Endodermal cell (in vitro differentiated cells): ENCODE measurements at regions not wholly inside any gene's neighbourhood (a gene's known extent, or its start where the extent isn't known, plus 50 kb on each side); places are given as distances from the start of the nearest gene placed in this dataset.

Experiments
- DNase-seq: peaks from one replicate; pipeline ENCODE4 v3.0.0-alpha.2; 2017
- H3K27ac ChIP-seq: 2 replicates; pipeline ENCODE4 v1.5.1; 2013; ENCODE audit warnings: mild to moderate bottlenecking, low read depth, low read length, moderate library complexity
- H3K27me3 ChIP-seq: 2 replicates; pipeline ENCODE4 v1.6.1; 2013; ENCODE audit warnings: mild to moderate bottlenecking, low read length, moderate library complexity; ENCODE audit not compliant: insufficient read depth, control insufficient read depth, poor library complexity, severe bottlenecking
- H3K36me3 ChIP-seq: 2 replicates; pipeline ENCODE4 v1.7.0; 2013; ENCODE audit warnings: mild to moderate bottlenecking, low read length, moderate library complexity; ENCODE audit not compliant: control insufficient read depth, insufficient read depth
- H3K4me1 ChIP-seq: one replicate; pipeline ENCODE4 v1.7.0; 2013; ENCODE audit warnings: low read length; ENCODE audit not compliant: control insufficient read depth, insufficient read depth
- H3K4me3 ChIP-seq: 2 replicates; pipeline ENCODE4 v1.5.1; 2013; ENCODE audit warnings: mild to moderate bottlenecking, low read length, moderate library complexity
- H3K9ac ChIP-seq: 2 replicates; pipeline ENCODE4 v1.6.1; 2013; ENCODE audit warnings: mild to moderate bottlenecking, low read length, moderate library complexity; ENCODE audit not compliant: poor library complexity, severe bottlenecking; ENCODE audit errors: extremely low read depth
- H3K9me3 ChIP-seq: 2 replicates; pipeline ENCODE4 v1.6.1; 2013; ENCODE audit warnings: mild to moderate bottlenecking, low read length, moderate library complexity; ENCODE audit not compliant: control insufficient read depth
- H3K27ac Mint-ChIP-seq: 2 replicates; pipeline ENCODE4 v1.8.0; 2020; ENCODE audit warnings: mixed read lengths
- H3K27me3 Mint-ChIP-seq: 2 replicates; pipeline ENCODE4 v1.8.0; 2021; ENCODE audit warnings: mild to moderate bottlenecking, mixed read lengths; ENCODE audit not compliant: insufficient read depth
- H3K36me3 Mint-ChIP-seq: 2 replicates; pipeline ENCODE4 v1.8.0; 2020; ENCODE audit warnings: low read depth, mixed read lengths
- H3K4me1 Mint-ChIP-seq: 2 replicates; pipeline ENCODE4 v1.8.0; 2020; ENCODE audit warnings: mixed read lengths
- H3K4me3 Mint-ChIP-seq: 2 replicates; pipeline ENCODE4 v1.8.0; 2020; ENCODE audit warnings: mild to moderate bottlenecking, moderate library complexity, mixed read lengths
- H3K9me3 Mint-ChIP-seq: 2 replicates; pipeline ENCODE4 v1.8.0; 2020; ENCODE audit warnings: mild to moderate bottlenecking, mixed read lengths
- CTCF ChIP-seq: fragments of 200-600 bp; sonication (generic); conservative IDR thresholded peaks from 2 replicates; pipeline ENCODE4 v1.5.0; 2021; ENCODE audit warnings: antibody characterized with exemption, mild to moderate bottlenecking
- WGBS, 2 experiments: methylation state at CpG; one replicate each; pipeline versions ENCODE4 v1.1.5 to v1.1.7; 2013; ENCODE audit warnings: missing lambda C conversion rate in 2 of 2, mixed read lengths in 1 of 2; ENCODE audit not compliant: insufficient coverage in 1 of 2, insufficient read length in 1 of 2; 5-methylcytosine and 5-hydroxymethylcytosine counted together

GRCh38 chr10:2222631-2223030, 485.3 kb upstream of the ADARB2 start:
- no peaks in the 10 kb centered on the region for H3K4me1 ChIP-seq
- no peak overlapping the region for H3K27ac Mint-ChIP-seq
- no peaks in the 10 kb centered on the region for H3K4me1 Mint-ChIP-seq

GRCh38 chr10:2214805-2215204, 477.5 kb upstream of the ADARB2 start:
- H3K4me1 Mint-ChIP-seq: peaks cover 9% of the 10 kb centered on the region
- no peaks in the 10 kb centered on the region for H3K27me3 Mint-ChIP-seq
- no peak overlapping the region for H3K27ac Mint-ChIP-seq

More at GRCh38 chr10:2222631-2223030, 485.3 kb upstream of the ADARB2 start:
- no peak overlapping the region for H3K9ac ChIP-seq
- H3K36me3 ChIP-seq: no peaks in the 10 kb centered on the region
- no peak overlapping the region for H3K4me3 ChIP-seq
- H3K9me3 ChIP-seq: no peaks in the 10 kb centered on the region
- H3K27me3 ChIP-seq: peaks cover 23% of the 10 kb centered on the region
- H3K27ac ChIP-seq: no peak overlapping the region
- DNase-seq: no peak
- Mint-ChIP-seq H3K4me3 (no peak overlapping the region), H3K27me3 (no peaks in the 10 kb centered on the region), H3K36me3 (no peaks in the 10 kb centered on the region), H3K9me3 (no peaks in the 10 kb centered on the region)
- 94 to 97% methylated on average over 5 to 6 of the region's 6 CpGs for WGBS, 2 experiments
- TF ChIP-seq CTCF: no peak

GRCh38 chr10:2214092-2214491, 476.8 kb upstream of the ADARB2 start:
- no peak for DNase-seq
- H3K36me3 Mint-ChIP-seq: no peaks in the 10 kb centered on the region
- H3K27ac Mint-ChIP-seq: no peak overlapping the region
- TF ChIP-seq CTCF: no peak
- H3K36me3 ChIP-seq: no peaks in the 10 kb centered on the region
- no peak overlapping the region for H3K9ac ChIP-seq
- H3K27me3 Mint-ChIP-seq: no peaks in the 10 kb centered on the region
- no peak overlapping the region for H3K27ac ChIP-seq
- H3K9me3 ChIP-seq: no peaks in the 10 kb centered on the region
- H3K9me3 Mint-ChIP-seq: no peaks in the 10 kb centered on the region
- no peaks in the 10 kb centered on the region for H3K4me1 ChIP-seq
- WGBS, 2 experiments: 95% methylated on average over 9 to 12 of the region's 12 CpGs
- peaks cover 9% of the 10 kb centered on the region for H3K4me1 Mint-ChIP-seq
- no peaks in the 10 kb centered on the region for H3K27me3 ChIP-seq
- no peak overlapping the region for H3K4me3 ChIP-seq
- H3K4me3 Mint-ChIP-seq: no peak overlapping the region

More at GRCh38 chr10:2214805-2215204, 477.5 kb upstream of the ADARB2 start:
- no peak for DNase-seq
- 60 to 82% methylated on average over 2 to 10 of the region's 10 CpGs for WGBS, 2 experiments
- Histone ChIP-seq H3K9ac (no peak overlapping the region), H3K27me3 (no peaks in the 10 kb centered on the region), H3K4me3 (no peak overlapping the region), H3K27ac (no peak overlapping the region), H3K4me1 (no peaks in the 10 kb centered on the region), H3K36me3 (no peaks in the 10 kb centered on the region), H3K9me3 (no peaks in the 10 kb centered on the region)
- Mint-ChIP-seq H3K36me3 (no peaks in the 10 kb centered on the region), H3K4me3 (no peak overlapping the region), H3K9me3 (no peaks in the 10 kb centered on the region)
- no peak for TF ChIP-seq CTCF
